Fibroblast of the aortic adventitia (primary cell): ENCODE measurements at regions not wholly inside any gene's neighbourhood (a gene's known extent, or its start where the extent isn't known, plus 50 kb on each side); places are given as distances from the start of the nearest gene placed in this dataset.

ENCODE experiments used
- DNase-seq: peaks from one replicate; pipeline ENCODE4 v3.0.0-alpha.2; 2010; ENCODE audit warnings: low read depth
- H3K4me3 ChIP-seq: 2 replicates; pipeline ENCODE4 v1.5.1; 2011; ENCODE audit warnings: low read depth, mild to moderate bottlenecking, control low read depth, low read length, moderate library complexity
- CTCF ChIP-seq: IDR thresholded peaks from 2 replicates; pipeline ENCODE4 v1.5.1; 2011; ENCODE audit warnings: mild to moderate bottlenecking, low read length, control low read depth, inconsistent platforms; ENCODE audit not compliant: insufficient read depth

- DNase-seq: no peak
- no peak for TF ChIP-seq CTCF
- H3K4me3 ChIP-seq: no peak overlapping the region
These were observed 283.2 kb downstream of the KCNS3 start for GRCh38 chr2:18161681-18162080.

- DNase-seq: no peak
- H3K4me3 ChIP-seq: no peak overlapping the region
- TF ChIP-seq CTCF: no peak
These were observed 281.4 kb downstream of the KCNS3 start for GRCh38 chr2:18159896-18160295.

- no peak for DNase-seq
- no peak for TF ChIP-seq CTCF
These were observed 278.0 kb downstream of the KCNS3 start for GRCh38 chr2:18156421-18156820.

GRCh38 chr2:18156002-18156401 lies 277.5 kb downstream of the KCNS3 start:
- no peak overlapping the region for H3K4me3 ChIP-seq
- TF ChIP-seq CTCF: no peak

More at GRCh38 chr2:18156421-18156820, 278.0 kb downstream of the KCNS3 start:
- H3K4me3 ChIP-seq: no peak overlapping the region

GRCh38 chr2:18154812-18155211 lies 276.3 kb downstream of the KCNS3 start:
- no peak for TF ChIP-seq CTCF

More at GRCh38 chr2:18156002-18156401, 277.5 kb downstream of the KCNS3 start:
- no peak for DNase-seq

GRCh38 chr2:18154259-18154658 lies 275.8 kb downstream of the KCNS3 start:
- no peak overlapping the region for H3K4me3 ChIP-seq
- no peak for DNase-seq
- TF ChIP-seq CTCF: no peak

More at GRCh38 chr2:18154812-18155211, 276.3 kb downstream of the KCNS3 start:
- no peak overlapping the region for H3K4me3 ChIP-seq
- DNase-seq: no peak

- no peak for DNase-seq
- H3K4me3 ChIP-seq: no peak overlapping the region
These were observed 275.3 kb downstream of the KCNS3 start for GRCh38 chr2:18153741-18154140.

More at GRCh38 chr2:18153741-18154140, 275.3 kb downstream of the KCNS3 start:
- TF ChIP-seq CTCF: no peak
